Fibroblast of lung (primary cell): ENCODE measurements at regions not wholly inside any gene's neighbourhood (a gene's known extent, or its start where the extent isn't known, plus 50 kb on each side); places are given as distances from the start of the nearest gene placed in this dataset.

Experiments
- DNase-seq, 2 donors: peaks; one replicate each; pipeline versions ENCODE4 v3.0.0 to v3.0.0-alpha.2; 2010; ENCODE audit warnings: low read depth in 2 of 2
- H2AFZ ChIP-seq: 2 replicates; pipeline ENCODE4 v1.5.1; 2012; ENCODE audit warnings: low read length, control low read depth, inconsistent platforms
- H3K27ac ChIP-seq: 2 replicates; pipeline ENCODE4 v1.5.1; 2011; ENCODE audit warnings: low read length, control low read depth; ENCODE audit not compliant: insufficient read depth
- H3K27me3 ChIP-seq: 2 replicates; pipeline ENCODE4 v1.5.1; 2011; ENCODE audit warnings: mild to moderate bottlenecking, low read length; ENCODE audit not compliant: control insufficient read depth, insufficient read depth
- H3K36me3 ChIP-seq: 2 replicates; pipeline ENCODE4 v1.5.1; 2011; ENCODE audit warnings: low read length; ENCODE audit not compliant: control insufficient read depth, insufficient read depth
- H3K4me1 ChIP-seq: 2 replicates; pipeline ENCODE4 v1.5.1; 2011; ENCODE audit warnings: low read length; ENCODE audit not compliant: control insufficient read depth, insufficient read depth; ENCODE audit errors: extremely low read depth
- H3K4me2 ChIP-seq: 2 replicates; pipeline ENCODE4 v1.5.1; 2011; ENCODE audit warnings: low read length, control low read depth; ENCODE audit not compliant: insufficient read depth; ENCODE audit errors: extremely low read depth
- H3K4me3 ChIP-seq, 4 experiments: fragments of 200-600 bp in 1 of 4; sonication (generic) in 1 of 4; replicated peaks in 1 of 4; 2 replicates each; pipeline ENCODE4 v1.5.1; 2011 to 2016; ENCODE audit warnings: low read length in 4 of 4, low read depth in 3 of 4, mild to moderate bottlenecking in 3 of 4, control low read depth in 2 of 4, inconsistent platforms in 1 of 4, mixed read lengths in 1 of 4; ENCODE audit not compliant: insufficient read depth in 1 of 4; ENCODE audit errors: control extremely low read depth in 1 of 4
- H3K79me2 ChIP-seq: 2 replicates; pipeline ENCODE4 v1.5.1; 2012; ENCODE audit warnings: mild to moderate bottlenecking, low read length, inconsistent platforms; ENCODE audit not compliant: control insufficient read depth, insufficient read depth
- H3K9ac ChIP-seq: 2 replicates; pipeline ENCODE4 v1.5.1; 2011; ENCODE audit warnings: mild to moderate bottlenecking, low read length, control low read depth; ENCODE audit not compliant: insufficient read depth
- H3K9me3 ChIP-seq: 2 replicates; pipeline ENCODE4 v1.5.1; 2012; ENCODE audit warnings: low read depth, low read length; ENCODE audit not compliant: control insufficient read depth, insufficient read depth
- H4K20me1 ChIP-seq: 2 replicates; pipeline ENCODE4 v1.5.1; 2011; ENCODE audit warnings: low read length; ENCODE audit not compliant: control insufficient read depth, insufficient read depth; ENCODE audit errors: extremely low read depth
- CTCF ChIP-seq, 2 donors: IDR thresholded peaks in 1 of 2; conservative IDR thresholded peaks in 1 of 2; 1 replicate in 1 of 2; 2 replicates in 1 of 2; pipeline ENCODE4 v1.5.1; 2011 to 2012; ENCODE audit warnings: low read length in 2 of 2, control low read depth in 1 of 2, inconsistent platforms in 1 of 2, low read depth in 1 of 2, mild to moderate bottlenecking in 1 of 2
- EZH2 ChIP-seq: IDR thresholded peaks from 2 replicates; pipeline ENCODE4 v1.5.1; 2012; ENCODE audit warnings: low read length, control low read depth, mild to moderate bottlenecking; ENCODE audit errors: missing control alignments

DNA sequence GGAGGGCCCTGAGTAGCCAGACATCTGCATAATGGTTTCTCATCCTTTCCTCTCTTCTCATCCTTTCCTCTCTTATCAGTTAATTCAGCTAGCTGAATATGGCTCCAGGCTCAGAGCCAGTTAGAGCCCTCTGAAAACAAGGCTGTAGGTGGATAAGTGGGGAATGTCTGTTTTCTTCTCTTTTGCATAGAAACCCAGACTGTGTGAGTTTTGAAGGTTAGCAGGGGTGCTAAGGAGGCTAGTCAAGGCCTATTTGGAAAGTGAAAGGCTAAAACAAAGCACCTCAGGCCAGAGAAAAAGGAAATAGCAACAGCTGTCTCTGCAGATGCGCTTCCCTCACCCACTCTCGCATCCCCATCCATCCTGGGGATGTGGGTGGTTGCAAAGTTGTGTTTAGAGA lies 420.9 kb downstream of the SHISA9 start:
- Histone ChIP-seq H3K9me3 (no peaks in the 10 kb centered on the region), H3K9ac (no peak overlapping the region), H3K79me2 (no peaks in the 10 kb centered on the region), H3K4me1 (no peaks in the 10 kb centered on the region), H4K20me1 (no peaks in the 10 kb centered on the region), H3K4me2 (no peak overlapping the region), H3K27ac (no peak overlapping the region), H3K27me3 (no peaks in the 10 kb centered on the region), H2AFZ (no peak overlapping the region), H3K4me3 (no peak overlapping the region), H3K36me3 (no peaks in the 10 kb centered on the region)
- TF ChIP-seq CTCF (conservative IDR thresholded peaks at IDR 0.05 in 1 of 2, IDR thresholded peaks at IDR 0.05 in 1 of 2; ENCODE audit: low read depth in 1 of 2, low read length in 2 of 2) (no peak), EZH2 (no peak)
- no peak for DNase-seq

GRCh38 chr16:13324851-13325250 lies 423.5 kb downstream of the SHISA9 start:
- Histone ChIP-seq H3K36me3 (no peaks in the 10 kb centered on the region), H3K4me2 (no peak overlapping the region), H3K4me1 (no peaks in the 10 kb centered on the region), H3K9ac (no peak overlapping the region), H3K4me3 (no peak overlapping the region), H3K79me2 (no peaks in the 10 kb centered on the region), H2AFZ (no peak overlapping the region), H3K27me3 (no peaks in the 10 kb centered on the region), H3K27ac (no peak overlapping the region), H4K20me1 (no peaks in the 10 kb centered on the region), H3K9me3 (no peaks in the 10 kb centered on the region)
- no peak for DNase-seq
- no peak for TF ChIP-seq CTCF (conservative IDR thresholded peaks at IDR 0.05 in 1 of 2, IDR thresholded peaks at IDR 0.05 in 1 of 2; ENCODE audit: low read depth in 1 of 2, low read length in 2 of 2)
- no peak for TF ChIP-seq EZH2

DNA sequence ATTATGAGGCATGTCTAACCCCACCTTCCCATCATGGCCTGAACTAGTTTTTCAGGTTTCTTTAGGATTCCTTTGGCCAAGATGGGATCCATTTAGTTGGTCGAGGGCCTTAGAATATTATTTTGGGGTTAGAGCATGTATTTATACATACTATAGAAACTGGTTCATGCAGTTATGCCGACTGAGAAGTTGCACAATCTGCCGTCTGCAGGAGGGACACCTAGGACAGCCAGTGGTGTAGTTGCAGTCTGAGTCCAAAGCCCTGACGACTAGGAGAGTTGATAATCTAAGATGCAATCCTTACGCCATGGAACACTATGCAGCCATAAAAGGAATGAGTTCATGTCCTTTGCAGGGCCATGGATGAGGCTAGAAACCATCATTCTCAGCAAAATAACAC lies 424.0 kb downstream of the SHISA9 start:
- Histone ChIP-seq H3K9me3 (no peaks in the 10 kb centered on the region), H3K27ac (no peak overlapping the region), H3K4me2 (no peak overlapping the region), H2AFZ (no peak overlapping the region), H3K9ac (no peak overlapping the region), H3K27me3 (no peaks in the 10 kb centered on the region), H3K4me3 (no peak overlapping the region), H3K36me3 (no peaks in the 10 kb centered on the region), H3K4me1 (no peaks in the 10 kb centered on the region), H3K79me2 (no peaks in the 10 kb centered on the region), H4K20me1 (no peaks in the 10 kb centered on the region)
- TF ChIP-seq CTCF (conservative IDR thresholded peaks at IDR 0.05 in 1 of 2, IDR thresholded peaks at IDR 0.05 in 1 of 2; ENCODE audit: low read depth in 1 of 2, low read length in 2 of 2), result no peak
- no peak for TF ChIP-seq EZH2
- DNase-seq, result no peak
